IPS-20b (cell line): ENCODE measurements at regions not wholly inside any gene's neighbourhood (a gene's known extent, or its start where the extent isn't known, plus 50 kb on each side); places are given as distances from the start of the nearest gene placed in this dataset.
"Not testable (repeated sequence)": the region's sequence is repeated elsewhere in the genome, so short reads cannot be mapped to it uniquely, and the experiment has no call there.

Experiments
- H3K27ac ChIP-seq: one replicate; pipeline ENCODE4 v1.5.1; 2013; ENCODE audit warnings: low read length
- H3K27me3 ChIP-seq: 2 replicates; pipeline ENCODE4 v1.6.1; 2013; ENCODE audit warnings: mild to moderate bottlenecking, low read length, inconsistent platforms; ENCODE audit not compliant: insufficient read depth
- H3K36me3 ChIP-seq: 2 replicates; pipeline ENCODE4 v1.6.1; 2013; ENCODE audit warnings: low read depth, mild to moderate bottlenecking, inconsistent platforms, low read length, moderate library complexity; ENCODE audit not compliant: insufficient read depth
- H3K4me1 ChIP-seq: 2 replicates; pipeline ENCODE4 v1.6.1; 2013; ENCODE audit warnings: mild to moderate bottlenecking, control low read depth, inconsistent platforms, low read length, moderate library complexity; ENCODE audit not compliant: insufficient read depth
- H3K4me3 ChIP-seq: 2 replicates; pipeline ENCODE4 v1.5.1; 2013; ENCODE audit warnings: mild to moderate bottlenecking, low read length, inconsistent platforms
- H3K9ac ChIP-seq: 2 replicates; pipeline ENCODE4 v1.6.1; 2013; ENCODE audit warnings: low read depth, mild to moderate bottlenecking, inconsistent platforms, low read length, moderate library complexity
- H3K9me3 ChIP-seq: 2 replicates; pipeline ENCODE4 v1.6.1; 2013; ENCODE audit warnings: mild to moderate bottlenecking, low read depth, low read length, inconsistent platforms; ENCODE audit not compliant: insufficient read depth

- H3K9me3 ChIP-seq = no peaks in the 10 kb centered on the region
- H3K36me3 ChIP-seq = no peaks in the 10 kb centered on the region
- H3K4me3 ChIP-seq = no peak overlapping the region
- no peaks in the 10 kb centered on the region for H3K27me3 ChIP-seq
- H3K27ac ChIP-seq = no peak overlapping the region
- no peak overlapping the region for H3K9ac ChIP-seq
- peaks cover 38% of the 10 kb centered on the region for H3K4me1 ChIP-seq
These were observed 380.4 kb upstream of the SORCS1 start for GRCh38 chr10:107544706-107545520.

GRCh38 chr10:107542607-107543006 is 378.1 kb upstream of the SORCS1 start:
- no peaks in the 10 kb centered on the region for H3K27me3 ChIP-seq
- H3K4me3 ChIP-seq = no peak overlapping the region
- peak overlapping the region; percentile 47 for H3K27ac ChIP-seq
- peaks cover 21% of the 10 kb centered on the region; the same call in 1 of the 2 replicates for H3K4me1 ChIP-seq
- H3K9ac ChIP-seq = no peak overlapping the region
- H3K9me3 ChIP-seq = no peaks in the 10 kb centered on the region
- no peaks in the 10 kb centered on the region for H3K36me3 ChIP-seq

GRCh38 chr10:107542016-107542415 is 377.5 kb upstream of the SORCS1 start:
- H3K4me3 ChIP-seq = no peak overlapping the region
- H3K27ac ChIP-seq = no peak overlapping the region
- H3K9me3 ChIP-seq = no peaks in the 10 kb centered on the region
- H3K9ac ChIP-seq = no peak overlapping the region
- no peaks in the 10 kb centered on the region for H3K27me3 ChIP-seq
- peaks cover 15% of the 10 kb centered on the region; the same call in 1 of the 2 replicates for H3K4me1 ChIP-seq
- H3K36me3 ChIP-seq = no peaks in the 10 kb centered on the region

- peaks cover 10% of the 10 kb centered on the region; the same call in 1 of the 2 replicates for H3K4me1 ChIP-seq
- no peak overlapping the region for H3K27ac ChIP-seq
- H3K27me3 ChIP-seq = no peaks in the 10 kb centered on the region
- no peak overlapping the region for H3K9ac ChIP-seq
- no peaks in the 10 kb centered on the region for H3K9me3 ChIP-seq
- H3K4me3 ChIP-seq = no peak overlapping the region
- no peaks in the 10 kb centered on the region for H3K36me3 ChIP-seq
These were observed 376.5 kb upstream of the SORCS1 start for GRCh38 chr10:107540981-107541380.

- Histone ChIP-seq H3K9me3 (no peaks in the 10 kb centered on the region), H3K27me3 (no peaks in the 10 kb centered on the region), H3K27ac (no peak overlapping the region), H3K36me3 (no peaks in the 10 kb centered on the region), H3K9ac (no peak overlapping the region), H3K4me3 (no peak overlapping the region), H3K4me1 (0 out of 2 replicates have a peak, but pooled peaks cover 11% of the 10 kb centered on the region)
These were observed 364.8 kb upstream of the SORCS1 start for GRCh38 chr10:107529350-107529749.

- Histone ChIP-seq H3K9ac (no peak overlapping the region), H3K4me1 (no peaks in the 10 kb centered on the region), H3K27ac (no peak overlapping the region), H3K36me3 (no peaks in the 10 kb centered on the region), H3K9me3 (no peaks in the 10 kb centered on the region), H3K27me3 (no peaks in the 10 kb centered on the region), H3K4me3 (no peak overlapping the region)
These were observed 355.8 kb upstream of the SORCS1 start for GRCh38 chr10:107520348-107520747.

- H3K27me3 ChIP-seq = no peaks in the 10 kb centered on the region
- H3K36me3 ChIP-seq = no peaks in the 10 kb centered on the region
- H3K9me3 ChIP-seq = no peaks in the 10 kb centered on the region
- no peaks in the 10 kb centered on the region for H3K4me1 ChIP-seq
- H3K9ac ChIP-seq = no peak overlapping the region
- H3K4me3 ChIP-seq = no peak overlapping the region
- no peak overlapping the region for H3K27ac ChIP-seq
These were observed 353.3 kb upstream of the SORCS1 start for GRCh38 chr10:107517811-107518210.

- H3K4me1 ChIP-seq = no peaks in the 10 kb centered on the region
- H3K36me3 ChIP-seq = no peaks in the 10 kb centered on the region
- H3K27me3 ChIP-seq = no peaks in the 10 kb centered on the region
These were observed 351.8 kb upstream of the SORCS1 start for GRCh38 chr10:107516349-107516748.

GRCh38 chr10:107504011-107504410 is 339.5 kb upstream of the SORCS1 start:
- H3K27me3 ChIP-seq, H3K4me3 ChIP-seq, H3K9ac ChIP-seq, H3K27ac ChIP-seq, H3K4me1 ChIP-seq, H3K36me3 ChIP-seq: not testable (repeated sequence)
- H3K9me3 ChIP-seq = peaks cover 22% of the 10 kb centered on the region

More at GRCh38 chr10:107516349-107516748, 351.8 kb upstream of the SORCS1 start:
- no peaks in the 10 kb centered on the region for H3K9me3 ChIP-seq
- H3K27ac ChIP-seq = no peak overlapping the region
- H3K4me3 ChIP-seq = no peak overlapping the region
- H3K9ac ChIP-seq = no peak overlapping the region

GRCh38 chr10:107502229-107502985 is 337.9 kb upstream of the SORCS1 start:
- Histone ChIP-seq H3K9ac (no peak overlapping the region), H3K4me3 (no peak overlapping the region), H3K27ac (no peak overlapping the region), H3K36me3 (no peaks in the 10 kb centered on the region), H3K4me1 (no peaks in the 10 kb centered on the region), H3K9me3 (peaks cover 22% of the 10 kb centered on the region), H3K27me3 (no peaks in the 10 kb centered on the region)

- Histone ChIP-seq H3K27ac (no peak overlapping the region), H3K9me3 (peaks cover 18% of the 10 kb centered on the region), H3K36me3 (no peaks in the 10 kb centered on the region), H3K27me3 (no peaks in the 10 kb centered on the region), H3K4me3 (no peak overlapping the region), H3K9ac (no peak overlapping the region), H3K4me1 (no peaks in the 10 kb centered on the region)
These were observed 334.5 kb upstream of the SORCS1 start for GRCh38 chr10:107498983-107499382.

- H3K4me3 ChIP-seq = no peak overlapping the region
- H3K27ac ChIP-seq = no peak overlapping the region
- H3K4me1 ChIP-seq = no peaks in the 10 kb centered on the region
- H3K36me3 ChIP-seq = no peaks in the 10 kb centered on the region
- no peak overlapping the region for H3K9ac ChIP-seq
- no peaks in the 10 kb centered on the region for H3K9me3 ChIP-seq
- no peaks in the 10 kb centered on the region for H3K27me3 ChIP-seq
These were observed 332.5 kb upstream of the SORCS1 start for GRCh38 chr10:107497024-107497423.
